ENCODE measurements at regions not wholly inside any gene's neighbourhood (a gene's known extent, or its start where the extent isn't known, plus 50 kb on each side); places are given as distances from the start of the nearest gene placed in this dataset.
"Not testable (repeated sequence)": the region's sequence is repeated elsewhere in the genome, so short reads cannot be mapped to it uniquely, and the experiment has no call there.

DNA sequence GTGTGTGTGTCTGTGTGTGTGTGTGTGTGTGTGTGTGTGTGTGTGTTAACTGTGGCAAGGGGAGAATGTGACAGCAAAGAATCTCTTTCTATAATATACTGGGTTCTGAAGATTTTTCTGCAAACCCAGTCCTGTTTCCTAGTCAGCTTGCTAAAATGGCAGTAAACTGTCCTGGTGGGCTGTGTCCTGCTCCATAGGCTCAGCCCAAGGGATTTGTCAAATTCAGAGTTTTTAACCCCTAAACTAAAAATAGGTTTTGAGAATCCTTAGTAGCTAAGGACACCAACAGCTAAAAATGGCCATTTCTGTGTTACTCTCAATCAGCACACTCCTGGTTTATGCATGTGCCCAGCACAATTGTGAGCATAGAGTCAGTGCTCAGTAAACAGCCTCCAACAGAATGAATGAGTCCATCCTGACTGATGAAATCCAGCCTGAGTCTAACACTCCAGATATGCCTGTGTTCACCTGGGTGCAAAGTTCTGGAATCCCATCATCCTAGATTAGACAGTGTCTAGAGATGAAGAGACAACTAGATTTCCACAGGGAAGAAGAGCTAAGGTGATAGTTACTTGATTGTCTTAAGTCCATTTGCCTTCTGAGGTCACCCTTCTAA lies 192.6 kb downstream of the TTC6 start:
- DNase-seq: no peak

GRCh38 chr14:37791384-37792036 lies 196.1 kb downstream of the TTC6 start:
- DNase-seq: no peak

GRCh38 chr14:37792124-37792523 lies 196.7 kb downstream of the TTC6 start:
- no peak for DNase-seq

- DNase-seq: no peak
Observed at GRCh38 chr14:37796703-37797416, 201.4 kb downstream of the TTC6 start.

GRCh38 chr14:37797675-37798074 lies 202.2 kb downstream of the TTC6 start:
- no peak for DNase-seq

GRCh38 chr14:37807722-37808121 lies 212.3 kb downstream of the TTC6 start:
- no peak for DNase-seq

- no peak for DNase-seq
Observed at GRCh38 chr14:37810094-37810801, 214.8 kb downstream of the TTC6 start.

DNA sequence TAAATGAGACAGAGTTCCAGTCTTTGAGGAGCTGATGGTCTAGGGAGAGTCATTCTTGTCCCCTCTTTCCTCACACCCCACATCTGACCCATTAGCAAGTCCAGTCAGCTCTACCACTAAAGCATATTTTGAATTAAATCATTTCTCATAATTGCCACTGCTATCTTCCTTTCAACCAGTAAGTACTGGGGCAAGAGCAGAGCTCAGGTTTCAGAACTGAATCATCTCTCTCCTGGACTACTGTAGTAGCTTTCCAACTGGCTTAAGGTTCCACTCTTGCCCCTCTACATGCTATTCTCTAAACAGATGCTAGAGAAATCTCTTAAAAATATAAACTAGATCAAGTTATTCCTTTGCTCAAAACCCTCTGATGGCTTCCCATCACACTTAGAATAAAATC lies 218.3 kb downstream of the TTC6 start:
- no peak for DNase-seq

GRCh38 chr14:37816135-37816534 lies 220.7 kb downstream of the TTC6 start:
- no peak for DNase-seq

GRCh38 chr14:37816743-37817295 lies 221.4 kb downstream of the TTC6 start:
- no peak for DNase-seq

GRCh38 chr14:37819155-37820015 lies 224.0 kb downstream of the TTC6 start:
- DNase-seq: no peak

DNA sequence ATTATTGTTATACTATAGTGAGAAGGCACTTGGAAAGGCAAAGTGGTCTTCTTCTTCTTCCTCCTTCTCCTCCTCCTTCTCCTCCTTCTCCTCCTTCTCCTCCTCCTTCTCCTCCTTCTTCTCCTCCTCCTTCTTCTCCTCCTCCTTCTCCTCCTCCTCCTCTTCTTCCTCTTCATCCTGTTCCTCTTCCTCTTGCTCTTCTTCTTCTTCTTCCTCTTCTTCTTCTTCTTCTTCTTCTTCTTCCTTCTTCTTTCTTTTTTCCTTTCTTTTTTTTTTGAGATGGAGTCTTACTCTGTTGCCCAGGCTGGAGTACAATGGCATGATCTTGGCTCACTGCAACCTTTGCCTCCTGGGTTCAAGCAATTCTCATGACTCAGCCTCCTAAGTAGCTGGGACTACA lies 225.4 kb downstream of the TTC6 start:
- not testable (repeated sequence) for DNase-seq

- DNase-seq: no peak
Observed at GRCh38 chr14:37824939-37825712, 229.7 kb downstream of the TTC6 start.

DNA sequence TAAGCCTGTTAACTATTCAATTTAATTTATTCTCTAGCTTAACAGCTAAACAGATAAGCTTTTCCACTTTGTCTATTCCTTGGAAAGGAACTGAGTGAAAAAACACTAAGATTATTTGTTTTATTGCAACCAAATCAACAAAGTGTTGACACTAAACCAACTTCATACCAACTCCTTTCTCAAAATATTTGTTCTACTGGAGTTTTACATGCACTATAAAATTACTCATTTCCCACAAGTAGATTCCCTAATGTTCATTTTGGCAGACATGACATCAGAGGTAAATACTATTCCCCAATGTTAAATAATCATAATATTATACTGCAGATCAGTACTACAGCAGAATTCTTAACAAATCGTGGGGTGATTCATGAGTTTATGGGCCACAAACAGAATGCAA lies 231.4 kb downstream of the TTC6 start:
- DNase-seq: no peak

- no peak for DNase-seq
Observed at GRCh38 chr14:37830271-37830670, 234.8 kb downstream of the TTC6 start.

- no peak for DNase-seq
Observed at GRCh38 chr14:37834275-37834674, 238.8 kb downstream of the TTC6 start.

GRCh38 chr14:37838778-37839177 lies 243.3 kb downstream of the TTC6 start:
- DNase-seq: not testable (repeated sequence)

GRCh38 chr14:37841039-37841438 lies 245.6 kb downstream of the TTC6 start:
- not testable (repeated sequence) for DNase-seq

- no peak for DNase-seq
Observed at GRCh38 chr14:37842106-37842505, 246.7 kb downstream of the TTC6 start.

DNA sequence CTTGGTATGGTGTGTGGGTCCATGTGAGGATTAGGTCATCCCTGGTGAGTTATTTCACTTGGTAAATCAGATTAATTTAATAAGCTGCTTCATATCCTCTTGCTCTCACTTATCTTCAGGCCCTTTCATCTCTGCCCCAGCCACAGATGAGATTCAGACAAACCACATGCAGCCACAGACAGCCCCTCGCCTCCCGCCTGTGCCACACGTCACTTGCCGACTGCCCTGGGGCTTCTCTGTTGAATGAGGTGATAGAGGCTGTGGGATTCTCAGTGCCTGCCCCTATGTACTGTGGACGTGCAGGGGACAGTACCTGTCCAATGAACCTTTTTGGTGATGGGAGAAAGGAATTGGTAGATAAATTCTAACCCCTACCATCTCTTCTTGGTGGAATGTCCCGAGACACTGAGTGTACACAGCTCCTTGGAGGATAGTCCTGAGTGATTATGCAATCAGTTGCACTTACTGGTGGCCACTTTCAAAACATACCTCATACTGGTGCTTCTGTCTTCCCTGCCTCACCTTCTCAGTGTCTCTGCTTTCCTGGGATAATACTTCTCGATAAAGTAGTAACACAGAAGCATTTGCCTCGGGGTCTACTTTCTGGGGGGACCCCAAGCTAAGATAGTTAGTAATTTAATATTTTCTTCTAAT lies 248.7 kb downstream of the TTC6 start:
- no peak for DNase-seq

GRCh38 chr14:37844614-37845013 lies 249.2 kb downstream of the TTC6 start:
- DNase-seq: no peak

Measured in suppressor macrophage treated with lipopolysaccharide for 1 hour (primary cell).